ENCODE measurements at regions not wholly inside any gene's neighbourhood (a gene's known extent, or its start where the extent isn't known, plus 50 kb on each side); places are given as distances from the start of the nearest gene placed in this dataset.

GRCh38 chr11:122307476-122308035 lies 191.5 kb upstream of the BLID start:
- no peak for ATAC-seq
- DNase-seq, result no peak
- intact Hi-C loops (cut with DNase I), result loop anchor here in 1 of 2 donors (5.0 kb wide), 1 partner anchor 135 kb away; no protein-coding TSS in a partner anchor

- no peak for ATAC-seq
- intact Hi-C loops (cut with DNase I), result loop anchor here in 1 of 2 donors (5.0 kb wide), 1 partner anchor 135 kb away; no protein-coding TSS in a partner anchor
- DNase-seq, result no peak
Observed at GRCh38 chr11:122306831-122307391, 190.9 kb upstream of the BLID start.

DNA sequence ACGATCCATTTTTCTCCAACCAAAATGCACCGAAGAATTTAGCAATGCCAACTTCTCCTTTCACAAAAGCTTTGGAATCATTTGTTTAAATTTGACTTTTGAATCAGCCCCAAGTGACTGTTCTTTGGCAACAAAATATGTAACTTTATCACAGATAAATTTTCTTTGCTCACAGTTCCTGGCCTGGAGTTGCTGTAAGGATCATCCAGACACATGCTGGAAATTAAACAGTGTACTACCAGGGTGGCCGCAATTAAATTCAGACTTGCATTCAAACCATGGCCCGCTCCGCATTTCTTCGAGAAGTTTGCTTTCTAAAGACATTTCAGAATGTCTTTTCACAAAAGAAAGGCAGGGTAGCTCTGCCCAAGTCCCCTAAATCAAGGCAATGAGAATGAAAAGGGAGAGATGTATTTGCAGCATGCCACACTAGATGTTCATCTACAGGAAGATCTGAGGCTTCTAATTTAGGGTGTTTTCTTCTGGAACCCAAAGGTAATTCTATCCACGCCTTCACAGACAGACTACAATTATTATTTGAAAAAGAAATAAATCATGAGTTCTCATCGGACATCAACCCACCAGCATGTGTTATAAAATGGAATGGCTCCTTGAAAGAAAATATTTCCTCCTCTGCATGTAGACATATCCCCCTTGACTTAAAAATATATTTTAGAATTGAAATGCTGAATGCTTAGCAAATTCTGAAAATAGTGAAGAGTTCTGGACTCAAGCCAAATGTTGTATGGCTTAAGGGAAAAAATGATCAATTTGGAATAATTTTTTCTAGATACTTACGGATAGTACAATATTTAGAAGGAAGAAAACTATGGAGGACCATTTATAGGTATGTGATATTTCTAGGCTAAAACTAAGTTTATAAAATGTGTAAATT lies 189.7 kb upstream of the BLID start:
- no peak for ATAC-seq
- DNase-seq, result no peak
- intact Hi-C loops (cut with DNase I), result loop anchor here in 1 of 2 donors (5.0 kb wide), 1 partner anchor 137 kb away; no protein-coding TSS in a partner anchor

DNA sequence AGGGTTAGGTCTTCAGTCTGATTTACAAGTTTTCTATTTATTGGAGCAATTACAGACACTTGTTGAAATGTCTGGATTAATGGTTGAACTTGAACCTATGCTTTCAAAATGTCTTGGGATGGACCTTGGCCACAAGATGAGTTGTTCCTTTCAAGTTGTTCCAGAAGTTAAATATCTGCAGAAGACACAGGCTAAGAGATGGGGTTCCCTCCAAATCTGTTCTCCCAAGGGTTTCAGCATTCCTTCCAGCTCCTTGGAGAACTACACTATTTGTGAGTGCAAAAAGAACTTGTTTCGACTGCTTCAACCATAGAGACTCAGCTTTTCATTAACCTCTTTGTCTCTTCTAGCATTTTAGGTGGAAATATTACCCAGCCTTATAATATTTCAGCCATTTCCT lies 189.0 kb upstream of the BLID start:
- intact Hi-C loops (cut with DNase I), result loop anchor here in 1 of 2 donors (5.0 kb wide), 1 partner anchor 137 kb away; no protein-coding TSS in a partner anchor
- ATAC-seq (no peak), DNase-seq (no peak)

- no peak for ATAC-seq
- intact Hi-C loops (cut with DNase I), result no loop called here
- DNase-seq, result no peak
Observed at GRCh38 chr11:122304306-122304705, 188.3 kb upstream of the BLID start.

DNA sequence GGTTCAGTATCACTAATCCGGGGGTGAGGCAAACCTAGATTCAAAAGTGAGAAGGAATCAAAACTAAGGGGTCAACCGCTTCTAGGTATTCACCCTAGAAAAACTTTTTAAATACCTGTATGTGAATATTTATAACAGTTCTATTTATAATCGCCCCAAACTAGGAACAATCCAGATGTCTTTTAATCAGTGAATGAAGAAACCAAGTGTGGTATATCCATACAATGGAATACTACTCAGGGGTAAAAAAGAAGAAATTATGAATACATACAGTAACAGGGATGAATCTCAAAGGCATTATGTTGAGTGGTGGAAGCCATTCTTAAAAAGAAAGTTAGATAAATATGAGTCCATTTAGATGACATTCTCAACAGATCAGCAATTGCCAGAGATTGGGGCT lies 178.0 kb upstream of the BLID start:
- DNase-seq (no peak), ATAC-seq (no peak)
- intact Hi-C loops (cut with DNase I), result loop anchor here in 1 of 2 donors (10.0 kb wide), 1 partner anchor 211 kb away; no protein-coding TSS in a partner anchor

DNA sequence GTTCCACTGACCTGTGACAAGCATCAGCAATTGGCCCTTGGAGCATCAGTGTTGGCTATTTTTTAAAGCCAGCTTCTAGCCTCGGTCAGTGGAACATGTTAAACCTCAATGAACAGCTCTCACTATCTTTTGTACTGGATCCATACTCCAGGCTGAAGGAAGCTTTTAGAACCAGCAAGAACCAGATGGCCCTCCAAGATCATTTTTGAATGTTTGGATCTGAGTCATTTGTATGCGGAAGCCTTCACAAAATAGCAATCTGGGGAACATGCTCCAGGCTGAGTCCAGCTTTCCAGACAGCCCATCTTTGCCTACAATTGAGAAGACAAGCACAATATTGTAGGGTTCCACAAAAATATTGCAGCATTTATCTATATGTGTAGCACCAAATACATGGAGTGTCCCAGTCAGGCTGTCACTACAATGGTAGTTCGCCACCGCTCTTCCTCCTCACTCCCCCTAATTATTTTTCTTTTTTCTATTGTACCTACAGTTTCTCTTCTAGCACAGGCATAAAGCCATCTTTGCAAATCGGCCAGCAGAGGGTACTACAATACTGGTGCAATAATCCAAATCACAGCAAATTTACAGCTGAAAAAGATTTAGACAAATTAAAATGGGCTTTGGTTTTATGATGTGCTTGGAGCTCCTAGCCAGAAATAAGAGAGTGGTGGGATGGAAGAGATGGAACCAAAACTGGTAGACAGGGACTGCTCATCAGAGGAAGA lies 177.4 kb upstream of the BLID start:
- DNase-seq (no peak), ATAC-seq (peak; percentile 51 to 55)
- intact Hi-C loops (cut with DNase I), result loop anchor here (2.0 to 10.0 kb wide), 2 partner anchors 211 to 213 kb away; no protein-coding TSS in a partner anchor

DNA sequence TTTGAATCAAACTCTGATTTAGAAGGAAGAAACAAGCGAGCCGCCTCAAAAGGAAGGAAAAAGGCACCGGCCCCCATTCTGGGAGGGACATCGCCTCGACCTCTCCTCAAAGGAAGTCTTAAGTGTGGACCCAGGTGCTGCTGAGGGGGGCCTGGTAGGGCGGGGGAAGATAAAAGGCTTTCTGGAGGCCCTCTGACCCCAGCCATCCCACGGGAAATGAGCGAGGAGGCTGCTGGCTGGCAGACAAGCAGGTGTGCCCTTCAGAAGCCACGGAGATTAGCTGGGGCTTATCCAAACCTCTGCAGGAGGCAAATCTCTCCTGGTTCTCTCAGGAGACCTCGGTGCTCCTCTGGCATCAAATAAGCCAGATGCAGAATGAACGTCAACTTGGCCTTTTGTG lies 171.4 kb upstream of the BLID start:
- DNase-seq (no peak), ATAC-seq (no peak)
- intact Hi-C loops (cut with DNase I), result no loop called here

GRCh38 chr11:122285070-122285988 lies 169.3 kb upstream of the BLID start:
- intact Hi-C loops (cut with DNase I), result no loop called here
- DNase-seq (no peak), ATAC-seq (no peak)

DNA sequence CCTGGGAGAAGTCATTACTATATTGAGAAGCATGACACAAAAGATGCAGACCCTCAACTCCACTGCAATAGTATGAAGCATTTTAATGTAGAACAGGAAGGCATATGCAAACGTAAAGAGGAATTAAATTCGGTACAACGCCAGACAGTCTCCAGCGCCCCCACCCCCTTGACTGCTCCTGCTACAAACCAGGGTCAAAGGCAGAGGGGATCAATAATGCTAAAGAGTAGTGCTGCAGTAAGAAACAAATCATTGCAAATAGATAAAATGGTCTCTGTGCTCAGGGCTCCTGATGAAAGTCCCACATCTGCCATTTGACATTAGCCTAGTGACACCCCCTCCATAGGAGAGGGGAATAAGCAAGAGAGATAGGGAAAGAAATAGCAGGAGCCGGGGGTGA lies 164.9 kb upstream of the BLID start:
- intact Hi-C loops (cut with DNase I), result no loop called here
- DNase-seq (no peak), ATAC-seq (no peak)

GRCh38 chr11:122279194-122279593 lies 163.2 kb upstream of the BLID start:
- ATAC-seq, result no peak
- DNase-seq, result no peak
- intact Hi-C loops (cut with DNase I), result no loop called here

DNA sequence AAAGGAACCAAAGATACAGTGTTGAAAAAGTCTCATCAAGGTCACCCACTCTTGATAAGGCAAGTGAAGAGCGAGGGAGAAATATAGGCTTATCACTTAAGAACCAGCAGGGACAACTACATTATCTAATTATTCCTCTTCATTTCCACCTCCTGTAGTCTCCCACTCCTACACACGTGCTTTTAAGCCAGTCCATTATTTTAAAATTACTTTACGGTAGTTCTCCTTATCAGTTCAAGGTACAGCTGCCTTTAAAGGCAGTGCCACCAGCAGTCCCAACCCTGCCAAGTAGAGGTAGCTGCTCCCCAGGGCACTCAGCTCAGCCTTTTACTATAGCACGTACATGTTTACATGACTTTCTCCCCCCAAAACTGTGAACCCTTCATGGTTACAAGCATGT lies 161.5 kb upstream of the BLID start:
- no peak for ATAC-seq
- intact Hi-C loops (cut with DNase I), result no loop called here

GRCh38 chr11:122276221-122276620 lies 160.2 kb upstream of the BLID start:
- DNase-seq (no peak), ATAC-seq (no peak)
- intact Hi-C loops (cut with DNase I), result no loop called here

More for the DNA sequence above, 161.5 kb upstream of the BLID start:
- DNase-seq, result no peak

- ATAC-seq, result no peak
- DNase-seq, result no peak
- intact Hi-C loops (cut with DNase I), result no loop called here
Observed at GRCh38 chr11:122275508-122275907, 159.5 kb upstream of the BLID start.

GRCh38 chr11:122273476-122274191 lies 157.6 kb upstream of the BLID start:
- no peak for ATAC-seq
- intact Hi-C loops (cut with DNase I), result no loop called here
- DNase-seq, result no peak

DNA sequence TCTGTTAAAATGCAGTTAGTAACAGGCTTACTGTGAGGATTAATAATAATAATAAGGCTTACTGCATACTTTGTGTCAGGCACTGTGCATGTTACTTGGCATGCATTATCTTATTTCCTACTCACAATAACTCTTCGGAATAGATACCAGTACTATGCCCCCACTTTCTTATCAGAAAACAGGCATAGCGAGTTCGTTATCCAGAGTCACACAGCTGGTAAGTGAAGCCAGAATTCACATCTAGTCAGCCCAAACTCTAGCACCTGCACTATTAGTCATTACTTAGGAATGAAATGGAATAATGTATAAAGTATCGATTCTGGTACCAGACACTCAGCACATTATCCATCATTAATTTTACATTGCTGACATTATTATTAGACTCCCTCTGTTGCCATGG lies 155.7 kb upstream of the BLID start:
- intact Hi-C loops (cut with DNase I), result no loop called here
- no peak for ATAC-seq

DNA sequence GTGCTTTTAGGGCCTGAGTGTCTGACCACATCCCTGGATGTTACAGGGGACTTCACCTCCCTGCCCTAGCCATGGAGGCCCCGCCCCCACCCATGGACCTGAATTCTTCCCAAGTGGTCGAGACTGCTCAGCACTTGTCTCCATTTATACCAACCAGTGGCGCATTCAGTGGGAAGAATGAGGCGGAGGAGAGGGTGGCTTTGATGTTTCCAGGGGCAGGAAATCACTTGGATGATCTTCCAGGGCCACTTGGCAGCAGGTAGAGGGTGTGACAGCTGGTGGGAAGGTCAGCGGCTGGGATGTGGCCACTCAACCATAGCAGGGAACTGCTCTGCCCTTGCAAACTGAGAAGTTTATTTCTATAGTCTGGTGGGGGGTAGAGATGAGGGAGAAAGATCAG lies 155.1 kb upstream of the BLID start:
- intact Hi-C loops (cut with DNase I), result no loop called here
- ATAC-seq (no peak), DNase-seq (no peak)

More for the DNA sequence above, 155.7 kb upstream of the BLID start:
- DNase-seq, result no peak

- no peak for ATAC-seq
- DNase-seq, result no peak
- intact Hi-C loops (cut with DNase I), result no loop called here
Observed at GRCh38 chr11:122270535-122270934, 154.5 kb upstream of the BLID start.

All from left cardiac atrium (tissue), 4 donors.